Gastrocnemius medialis (tissue), 4 donors: ENCODE measurements at regions not wholly inside any gene's neighbourhood (a gene's known extent, or its start where the extent isn't known, plus 50 kb on each side); places are given as distances from the start of the nearest gene placed in this dataset.

ENCODE experiments used
- ATAC-seq, 2 donors: fragments of 150-250 bp; one replicate each; pipeline ENCODE4 v1.9.1; 2016
- DNase-seq, 2 donors: peaks; one replicate each; pipeline ENCODE4 v3.0.0-alpha.2; 2019
- H3K27ac ChIP-seq, 4 donors: fragments of 200-600 bp; sonication (generic); 1 replicate in 1 of 4; 2 replicates in 3 of 4; pipeline ENCODE4 v1.5.1; 2016 to 2018; ENCODE audit warnings: mild to moderate bottlenecking in 2 of 4, moderate library complexity in 1 of 4
- H3K27me3 ChIP-seq, 3 donors: fragments of 200-600 bp; sonication (generic) in 2 of 3; 1 replicate in 1 of 3; 2 replicates in 2 of 3; pipeline versions ENCODE4 v1.5.1 to v1.6.0; 2016 to 2019; ENCODE audit warnings: mild to moderate bottlenecking in 1 of 3, moderate library complexity in 1 of 3
- H3K36me3 ChIP-seq, 2 donors: fragments of 200-600 bp; sonication (generic) in 1 of 2; one replicate each; pipeline ENCODE4 v1.5.1; 2017 to 2018
- H3K4me1 ChIP-seq, 2 donors: fragments of 200-600 bp; sonication (generic) in 1 of 2; one replicate each; pipeline ENCODE4 v1.5.1; 2016 to 2017; ENCODE audit warnings: mild to moderate bottlenecking in 2 of 2
- H3K4me3 ChIP-seq, 4 donors: fragments of 200-600 bp; sonication (generic) in 3 of 4; 1 replicate in 1 of 4; 2 replicates in 3 of 4; pipeline ENCODE4 v1.5.1; 2016 to 2019; ENCODE audit warnings: mild to moderate bottlenecking in 2 of 4
- H3K9me3 ChIP-seq, 3 donors: fragments of 200-600 bp; sonication (generic) in 2 of 3; 1 replicate in 1 of 3; 2 replicates in 2 of 3; pipeline ENCODE4 v1.5.1; 2016 to 2019
- CTCF ChIP-seq, 5 experiments: fragments of 450-650 bp in 3 of 5; fragments of 200-600 bp in 2 of 5; sonication (generic) in 2 of 5; IDR thresholded peaks in 4 of 5; conservative IDR thresholded peaks in 1 of 5; 1 replicate in 4 of 5; 2 replicates in 1 of 5; pipeline ENCODE4 v1.5.1; 2016 to 2019; ENCODE audit warnings: antibody characterized with exemption in 5 of 5, mild to moderate bottlenecking in 3 of 5, moderate library complexity in 3 of 5
- POLR2A ChIP-seq, 2 donors: fragments of 450-650 bp; IDR thresholded peaks; one replicate each; pipeline ENCODE4 v1.6.1; 2017; ENCODE audit warnings: antibody characterized with exemption in 2 of 2, mild to moderate bottlenecking in 2 of 2, moderate library complexity in 2 of 2
- in situ Hi-C, 4 donors: fragments of 200-750 bp; cut with MboI; loops; one replicate each; pipeline versions ENCODE4 v1.15.0 to v1.8.0; 2017; ENCODE audit warnings: low sequenced_read_pairs in 4 of 4
- intact Hi-C: fragments of 100-400 bp; cut with DNase I; formaldehyde crosslinking; loops from one replicate; pipeline ENCODE4 v1.15.1; 2023; ENCODE audit warnings: low total_unique reads

GRCh38 chr2:160963957-160964356 is 196.3 kb upstream of the TANK start:
- H3K36me3 ChIP-seq, result no peaks in the 10 kb centered on the region
- ATAC-seq, result no peak
- H3K4me1 ChIP-seq, result no peaks in the 10 kb centered on the region
- H3K9me3 ChIP-seq, result no peaks in the 10 kb centered on the region
- no peaks in the 10 kb centered on the region for H3K27me3 ChIP-seq
- H3K4me3 ChIP-seq, result no peak overlapping the region
- DNase-seq, result no peak
- TF ChIP-seq POLR2A (IDR thresholded peaks at IDR 0.05) (no peak), CTCF (IDR thresholded peaks at IDR 0.05 in 4 of 5, conservative IDR thresholded peaks at IDR 0.05 in 1 of 5) (no peak)
- intact Hi-C loops (no loop called here), in situ Hi-C loops (loop anchor here in 2 of 4 donors (25.0 kb wide), 3 partner anchors 527 to 852 kb away; no protein-coding TSS in a partner anchor)
- no peak overlapping the region for H3K27ac ChIP-seq

GRCh38 chr2:160967523-160967922 is 192.7 kb upstream of the TANK start:
- intact Hi-C loops, result no loop called here
- ATAC-seq, result no peak
- H3K4me1 ChIP-seq, result no peaks in the 10 kb centered on the region

GRCh38 chr2:160968183-160968582 is 192.0 kb upstream of the TANK start:
- no peak overlapping the region for H3K4me3 ChIP-seq
- no peak for TF ChIP-seq POLR2A (IDR thresholded peaks at IDR 0.05)
- TF ChIP-seq CTCF (IDR thresholded peaks at IDR 0.05 in 4 of 5, conservative IDR thresholded peaks at IDR 0.05 in 1 of 5), result no peak
- H3K27me3 ChIP-seq, result no peaks in the 10 kb centered on the region
- intact Hi-C loops, result no loop called here
- H3K4me1 ChIP-seq, result no peaks in the 10 kb centered on the region
- in situ Hi-C loops, result loop anchor here in 2 of 4 donors (25.0 kb wide), 3 partner anchors 531 to 856 kb away; no protein-coding TSS in a partner anchor
- H3K36me3 ChIP-seq, result no peaks in the 10 kb centered on the region
- H3K27ac ChIP-seq, result no peak overlapping the region
- no peak for DNase-seq
- ATAC-seq, result no peak
- H3K9me3 ChIP-seq, result no peaks in the 10 kb centered on the region

More at GRCh38 chr2:160967523-160967922, 192.7 kb upstream of the TANK start:
- Histone ChIP-seq H3K27me3 (no peaks in the 10 kb centered on the region), H3K27ac (no peak overlapping the region), H3K36me3 (no peaks in the 10 kb centered on the region), H3K9me3 (no peaks in the 10 kb centered on the region), H3K4me3 (no peak overlapping the region)
- TF ChIP-seq POLR2A (IDR thresholded peaks at IDR 0.05) (no peak), CTCF (IDR thresholded peaks at IDR 0.05 in 4 of 5, conservative IDR thresholded peaks at IDR 0.05 in 1 of 5) (no peak)
- DNase-seq, result no peak
- in situ Hi-C loops, result loop anchor here in 2 of 4 donors (25.0 kb wide), 3 partner anchors 530 to 855 kb away; no protein-coding TSS in a partner anchor

GRCh38 chr2:160970052-160970965 is 189.9 kb upstream of the TANK start:
- intact Hi-C loops (loop anchor here (10.0 kb wide), 1 partner anchor 546 kb away; no protein-coding TSS in a partner anchor), in situ Hi-C loops (loop anchor here in 2 of 4 donors (25.0 kb wide), 3 partner anchors 533 to 858 kb away; no protein-coding TSS in a partner anchor)
- Histone ChIP-seq H3K4me3 (peak overlapping the region in 3 of 4 donors; percentile 10 to 14 (median 13)), H3K9me3 (no peaks in the 10 kb centered on the region), H3K27ac (peak overlapping the region in 2 of 4 donors; percentile 16), H3K36me3 (no peaks in the 10 kb centered on the region), H3K4me1 (no peaks in the 10 kb centered on the region), H3K27me3 (no peaks in the 10 kb centered on the region)
- TF ChIP-seq CTCF (IDR thresholded peaks at IDR 0.05 in 4 of 5, conservative IDR thresholded peaks at IDR 0.05 in 1 of 5) (peak; percentile 15 to 72 (median 48)), POLR2A (IDR thresholded peaks at IDR 0.05) (no peak)
- peak in 1 of 2 donors; percentile 6 for DNase-seq
- peak; percentile 54 to 72 for ATAC-seq
